Left lung (tissue), 4 donors: ENCODE measurements at regions not wholly inside any gene's neighbourhood (a gene's known extent, or its start where the extent isn't known, plus 50 kb on each side); places are given as distances from the start of the nearest gene placed in this dataset.

Experiments used
- ATAC-seq: fragments of 200-7000 bp; cut with Tn5 transposase; one replicate; pipeline ENCODE4 v1.9.1; 2020; ENCODE audit warnings: moderate library complexity
- DNase-seq, 4 donors: peaks; one replicate each; pipeline ENCODE4 v3.0.0-alpha.2; 2013 to 2020
- H3K27ac ChIP-seq, 2 donors: fragments of 200-600 bp; sonication (generic) in 1 of 2; one replicate each; pipeline versions ENCODE4 v1.5.0 to v1.8.0; 2020 to 2021
- H3K27me3 ChIP-seq, 2 donors: fragments of 200-600 bp; sonication (generic) in 1 of 2; one replicate each; pipeline versions ENCODE4 v1.5.0 to v1.8.0; 2020 to 2021
- H3K36me3 ChIP-seq, 2 donors: fragments of 200-600 bp; sonication (generic) in 1 of 2; one replicate each; pipeline versions ENCODE4 v1.5.0 to v1.8.0; 2020 to 2021
- H3K4me1 ChIP-seq, 2 donors: fragments of 200-600 bp; one replicate each; pipeline ENCODE4 v1.8.0; 2021
- H3K4me3 ChIP-seq, 2 donors: fragments of 200-600 bp; sonication (generic) in 1 of 2; one replicate each; pipeline versions ENCODE4 v1.5.0 to v1.8.0; 2020 to 2021; ENCODE audit warnings: mild to moderate bottlenecking in 1 of 2
- H3K9me3 ChIP-seq, 2 donors: fragments of 200-600 bp; sonication (generic) in 1 of 2; one replicate each; pipeline versions ENCODE4 v1.5.0 to v1.8.0; 2020 to 2021
- intact Hi-C, 2 donors: fragments of 100-400 bp; cut with DNase I; formaldehyde crosslinking; loops; one replicate each; pipeline versions ENCODE4 v1.11.2 to v1.14.2; 2022
- TF ChIP-seq, protein P1 (sequence below), 2 donors: fragments of 200-600 bp; sonication (generic) in 1 of 2; IDR thresholded peaks; one replicate each; pipeline versions ENCODE4 v1.5.0 to v1.8.0; 2021; ENCODE audit warnings: antibody characterized with exemption in 2 of 2
- donor health status: DM: no; HTN: yes; CAD: no.
- donor health status: DM: no; HTN: no; CAD: no.

- DNase-seq (no peak), ATAC-seq (no peak)
- Histone ChIP-seq H3K4me3 (no peak overlapping the region), H3K27ac (no peak overlapping the region), H3K27me3 (peaks cover 0 to 7% of the 10 kb centered on the region in 2 donors), H3K4me1 (no peaks in the 10 kb centered on the region), H3K9me3 (no peaks in the 10 kb centered on the region), H3K36me3 (no peaks in the 10 kb centered on the region)
- intact Hi-C loops: no loop called here
- TF ChIP-seq, protein P1, sequence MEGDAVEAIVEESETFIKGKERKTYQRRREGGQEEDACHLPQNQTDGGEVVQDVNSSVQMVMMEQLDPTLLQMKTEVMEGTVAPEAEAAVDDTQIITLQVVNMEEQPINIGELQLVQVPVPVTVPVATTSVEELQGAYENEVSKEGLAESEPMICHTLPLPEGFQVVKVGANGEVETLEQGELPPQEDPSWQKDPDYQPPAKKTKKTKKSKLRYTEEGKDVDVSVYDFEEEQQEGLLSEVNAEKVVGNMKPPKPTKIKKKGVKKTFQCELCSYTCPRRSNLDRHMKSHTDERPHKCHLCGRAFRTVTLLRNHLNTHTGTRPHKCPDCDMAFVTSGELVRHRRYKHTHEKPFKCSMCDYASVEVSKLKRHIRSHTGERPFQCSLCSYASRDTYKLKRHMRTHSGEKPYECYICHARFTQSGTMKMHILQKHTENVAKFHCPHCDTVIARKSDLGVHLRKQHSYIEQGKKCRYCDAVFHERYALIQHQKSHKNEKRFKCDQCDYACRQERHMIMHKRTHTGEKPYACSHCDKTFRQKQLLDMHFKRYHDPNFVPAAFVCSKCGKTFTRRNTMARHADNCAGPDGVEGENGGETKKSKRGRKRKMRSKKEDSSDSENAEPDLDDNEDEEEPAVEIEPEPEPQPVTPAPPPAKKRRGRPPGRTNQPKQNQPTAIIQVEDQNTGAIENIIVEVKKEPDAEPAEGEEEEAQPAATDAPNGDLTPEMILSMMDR (IDR thresholded peaks at IDR 0.05): no peak
Observed at GRCh38 chr2:239695106-239695727, 294.4 kb upstream of the HDAC4 start.

DNA sequence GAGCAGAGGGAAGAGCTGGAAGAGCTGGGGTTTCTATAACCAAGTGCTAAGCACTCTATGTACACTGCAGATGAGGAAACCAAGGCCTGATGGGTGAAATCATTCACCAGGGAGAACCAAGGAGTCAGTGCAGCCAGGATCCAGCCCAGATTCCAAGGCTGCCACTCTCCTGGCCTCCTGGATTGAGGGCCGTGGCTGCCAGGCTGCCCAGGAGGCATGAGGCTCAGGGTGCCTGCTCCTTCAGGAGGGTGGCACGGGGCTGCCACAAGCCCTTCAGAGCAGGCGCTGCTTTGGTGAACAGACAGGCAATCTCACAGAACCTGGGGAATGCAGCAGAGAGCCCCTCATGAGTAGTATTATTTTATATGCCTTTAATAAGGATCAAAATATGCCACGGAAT is 293.7 kb upstream of the HDAC4 start:
- peaks cover 0 to 7% of the 10 kb centered on the region in 2 donors for H3K27me3 ChIP-seq
- no peaks in the 10 kb centered on the region for H3K9me3 ChIP-seq
- no peak overlapping the region for H3K27ac ChIP-seq
- DNase-seq (no peak), ATAC-seq (no peak)
- intact Hi-C loops: no loop called here
- H3K4me3 ChIP-seq: no peak overlapping the region
- TF ChIP-seq, protein P1 (IDR thresholded peaks at IDR 0.05): no peak
- H3K4me1 ChIP-seq: no peaks in the 10 kb centered on the region
- no peaks in the 10 kb centered on the region for H3K36me3 ChIP-seq

DNA sequence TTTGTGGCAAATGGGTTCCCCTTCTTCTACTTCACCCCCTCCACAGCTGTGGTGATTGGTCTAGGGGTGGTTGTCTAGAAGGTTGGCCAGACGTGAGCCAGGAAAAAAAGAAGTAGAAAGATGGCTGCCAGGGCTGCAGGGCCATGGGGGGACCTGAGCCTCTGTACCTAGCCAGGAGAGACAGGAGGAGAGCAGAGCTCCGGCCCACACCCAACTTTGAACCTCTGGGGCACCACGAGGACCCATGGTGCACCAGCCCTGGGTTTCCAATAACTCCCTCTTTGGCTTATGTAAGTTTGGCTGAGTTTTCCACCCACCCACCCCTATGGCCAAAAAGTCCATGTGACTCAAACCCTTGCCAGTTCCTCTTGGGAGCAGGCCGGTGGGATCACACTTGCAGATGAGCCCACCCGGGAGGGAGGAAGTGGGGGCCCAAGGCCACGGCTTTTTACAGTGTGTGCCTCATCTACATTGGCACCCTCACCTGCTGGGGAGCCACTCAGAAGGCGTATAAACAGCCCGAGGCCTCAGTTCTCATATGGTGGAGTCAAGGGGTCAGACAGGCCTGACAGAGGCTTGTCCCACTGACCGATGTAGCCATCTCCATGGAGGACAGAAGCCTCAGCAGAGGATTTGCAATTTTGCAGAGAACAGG is 293.1 kb upstream of the HDAC4 start:
- Histone ChIP-seq H3K27ac (no peak overlapping the region), H3K4me1 (no peaks in the 10 kb centered on the region), H3K36me3 (no peaks in the 10 kb centered on the region), H3K9me3 (no peaks in the 10 kb centered on the region), H3K4me3 (no peak overlapping the region), H3K27me3 (peaks cover 0 to 7% of the 10 kb centered on the region in 2 donors)
- no peak for ATAC-seq
- intact Hi-C loops: no loop called here
- TF ChIP-seq, protein P1 (IDR thresholded peaks at IDR 0.05): no peak
- DNase-seq: no peak

- no peak for ATAC-seq
- Histone ChIP-seq H3K9me3 (no peaks in the 10 kb centered on the region), H3K4me3 (no peak overlapping the region)
Observed at GRCh38 chr2:239693330-239693729, 292.5 kb upstream of the HDAC4 start.

DNA sequence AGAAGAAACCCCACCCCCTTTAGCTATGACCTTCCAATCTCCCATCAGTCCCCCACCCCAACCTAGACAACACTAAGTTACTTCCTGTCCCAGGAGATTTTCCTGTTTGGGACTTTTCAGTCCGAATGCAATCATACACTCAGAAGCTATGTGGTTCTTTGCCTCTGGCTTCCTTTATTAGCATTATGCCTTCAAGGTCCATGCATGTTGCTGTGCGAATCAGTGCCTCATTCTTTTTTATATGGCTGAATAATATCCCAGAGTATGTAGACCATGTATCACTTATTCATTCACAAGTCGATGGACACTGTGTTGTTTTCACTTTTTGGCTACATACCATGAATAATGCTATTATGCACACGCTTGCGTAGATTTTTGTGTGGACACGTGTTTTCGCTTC is 292.1 kb upstream of the HDAC4 start:
- TF ChIP-seq, protein P1 (IDR thresholded peaks at IDR 0.05): no peak
- Histone ChIP-seq H3K9me3 (no peaks in the 10 kb centered on the region), H3K36me3 (no peaks in the 10 kb centered on the region), H3K27ac (no peak overlapping the region), H3K4me1 (no peaks in the 10 kb centered on the region), H3K27me3 (peaks cover 0 to 7% of the 10 kb centered on the region in 2 donors), H3K4me3 (no peak overlapping the region)
- ATAC-seq (no peak), DNase-seq (no peak)
- intact Hi-C loops: no loop called here

More at GRCh38 chr2:239693330-239693729, 292.5 kb upstream of the HDAC4 start:
- TF ChIP-seq, protein P1 (IDR thresholded peaks at IDR 0.05): no peak
- no peaks in the 10 kb centered on the region for H3K36me3 ChIP-seq
- no peak overlapping the region for H3K27ac ChIP-seq
- intact Hi-C loops: no loop called here
- peaks cover 0 to 7% of the 10 kb centered on the region in 2 donors for H3K27me3 ChIP-seq
- no peaks in the 10 kb centered on the region for H3K4me1 ChIP-seq
- DNase-seq: no peak
